Mucosa of descending colon (tissue), 3 donors: ENCODE measurements at regions not wholly inside any gene's neighbourhood (a gene's known extent, or its start where the extent isn't known, plus 50 kb on each side); places are given as distances from the start of the nearest gene placed in this dataset.

Source experiments
- ATAC-seq: fragments of 200-7000 bp; cut with Tn5 transposase; one replicate; pipeline ENCODE4 v1.9.1; 2020; ENCODE audit warnings: mild to moderate bottlenecking, moderate library complexity
- DNase-seq, 3 donors: peaks; one replicate each; pipeline ENCODE4 v3.0.0-alpha.2; 2020
- H3K36me3 ChIP-seq: fragments of 200-600 bp; one replicate; pipeline ENCODE4 v1.8.0; 2021; ENCODE audit warnings: low read depth, mild to moderate bottlenecking
- H3K4me1 ChIP-seq: fragments of 200-600 bp; one replicate; pipeline ENCODE4 v1.8.0; 2021; ENCODE audit warnings: low read depth, mild to moderate bottlenecking
- H3K4me3 ChIP-seq: fragments of 200-600 bp; one replicate; pipeline ENCODE4 v1.8.0; 2021; ENCODE audit warnings: mild to moderate bottlenecking
- H3K9me3 ChIP-seq: fragments of 200-600 bp; one replicate; pipeline ENCODE4 v1.8.0; 2021; ENCODE audit warnings: mild to moderate bottlenecking
- intact Hi-C, 2 donors: fragments of 100-400 bp; cut with DNase I in 1 of 2; cut with micrococcal nuclease in 1 of 2; formaldehyde crosslinking; loops; one replicate each; pipeline versions ENCODE4 v1.11.0 to v1.11.1; 2022; cut with DNase I, micrococcal nuclease
- TF ChIP-seq, protein P1 (sequence below): fragments of 200-600 bp; IDR thresholded peaks from one replicate; pipeline ENCODE4 v1.8.0; 2022; ENCODE audit warnings: antibody characterized with exemption, mild to moderate bottlenecking
- donor health status: DM: no; HTN: no; CAD: no; lungs with moderate emphysema.
- donor health status: DM: no; HTN: no; CAD: no.
- donor health status: DM: no; HTN: yes; CAD: no.

DNA sequence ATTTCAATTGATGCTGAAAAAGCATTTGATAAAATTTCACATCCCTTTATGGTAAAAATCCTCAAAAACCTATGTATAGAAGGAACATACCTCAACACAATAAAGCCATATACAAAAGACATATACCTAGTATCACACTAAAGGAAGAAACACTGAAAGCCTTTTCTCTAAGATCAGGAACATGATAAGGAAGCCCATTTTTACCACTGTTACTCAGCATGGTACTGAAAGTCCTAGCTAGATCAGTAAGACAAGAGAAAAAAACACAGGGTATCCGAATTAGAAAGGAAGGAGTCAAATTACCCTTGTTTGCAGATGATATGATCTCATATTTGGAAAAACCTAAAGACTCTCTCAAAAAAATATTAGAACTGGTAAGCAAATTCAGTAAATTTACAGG lies 350.2 kb upstream of the PDE4D start:
- TF ChIP-seq, protein P1, sequence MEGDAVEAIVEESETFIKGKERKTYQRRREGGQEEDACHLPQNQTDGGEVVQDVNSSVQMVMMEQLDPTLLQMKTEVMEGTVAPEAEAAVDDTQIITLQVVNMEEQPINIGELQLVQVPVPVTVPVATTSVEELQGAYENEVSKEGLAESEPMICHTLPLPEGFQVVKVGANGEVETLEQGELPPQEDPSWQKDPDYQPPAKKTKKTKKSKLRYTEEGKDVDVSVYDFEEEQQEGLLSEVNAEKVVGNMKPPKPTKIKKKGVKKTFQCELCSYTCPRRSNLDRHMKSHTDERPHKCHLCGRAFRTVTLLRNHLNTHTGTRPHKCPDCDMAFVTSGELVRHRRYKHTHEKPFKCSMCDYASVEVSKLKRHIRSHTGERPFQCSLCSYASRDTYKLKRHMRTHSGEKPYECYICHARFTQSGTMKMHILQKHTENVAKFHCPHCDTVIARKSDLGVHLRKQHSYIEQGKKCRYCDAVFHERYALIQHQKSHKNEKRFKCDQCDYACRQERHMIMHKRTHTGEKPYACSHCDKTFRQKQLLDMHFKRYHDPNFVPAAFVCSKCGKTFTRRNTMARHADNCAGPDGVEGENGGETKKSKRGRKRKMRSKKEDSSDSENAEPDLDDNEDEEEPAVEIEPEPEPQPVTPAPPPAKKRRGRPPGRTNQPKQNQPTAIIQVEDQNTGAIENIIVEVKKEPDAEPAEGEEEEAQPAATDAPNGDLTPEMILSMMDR, result no peak
- H3K36me3 ChIP-seq, result no peaks in the 10 kb centered on the region
- H3K4me3 ChIP-seq, result no peak overlapping the region
- ATAC-seq (no peak), DNase-seq (no peak)
- intact Hi-C loops, result no loop called here
- H3K9me3 ChIP-seq, result no peaks in the 10 kb centered on the region
- no peaks in the 10 kb centered on the region for H3K4me1 ChIP-seq

DNA sequence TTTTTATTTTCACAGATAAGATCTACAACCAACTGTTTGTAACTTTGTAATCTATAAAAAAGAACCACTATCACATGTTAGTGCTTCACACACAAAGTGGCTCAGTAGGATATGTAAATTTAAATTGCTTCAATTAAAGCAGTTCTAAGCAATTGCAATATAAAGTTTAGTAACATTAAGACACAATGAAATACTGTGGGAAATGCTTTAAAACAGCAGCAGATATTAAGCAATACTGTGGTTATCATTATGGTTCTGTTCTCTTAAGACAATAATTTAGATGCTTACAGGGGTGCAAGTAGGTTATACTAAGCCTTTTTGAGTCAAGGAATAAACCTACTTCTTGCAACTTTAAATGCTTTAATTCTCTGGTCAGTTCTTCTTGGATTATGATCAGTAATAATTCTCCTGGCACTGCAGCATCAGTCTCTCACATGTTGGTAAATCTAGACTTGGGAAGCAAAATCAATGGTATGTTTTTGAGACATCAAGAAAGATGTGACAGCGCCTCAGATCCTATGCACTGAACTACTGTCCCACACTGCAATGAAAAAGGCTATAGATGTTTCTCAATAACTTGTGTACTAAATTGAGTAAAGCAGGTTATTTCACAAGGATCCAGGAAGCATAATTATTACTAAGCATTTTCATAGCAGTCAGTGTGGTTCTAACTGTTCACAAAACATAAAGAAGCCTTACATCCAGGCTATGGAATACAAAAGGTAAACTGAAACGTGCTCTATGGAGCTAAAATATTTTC lies 338.7 kb upstream of the PDE4D start:
- H3K36me3 ChIP-seq, result no peaks in the 10 kb centered on the region
- no peak for ATAC-seq
- intact Hi-C loops, result no loop called here

DNA sequence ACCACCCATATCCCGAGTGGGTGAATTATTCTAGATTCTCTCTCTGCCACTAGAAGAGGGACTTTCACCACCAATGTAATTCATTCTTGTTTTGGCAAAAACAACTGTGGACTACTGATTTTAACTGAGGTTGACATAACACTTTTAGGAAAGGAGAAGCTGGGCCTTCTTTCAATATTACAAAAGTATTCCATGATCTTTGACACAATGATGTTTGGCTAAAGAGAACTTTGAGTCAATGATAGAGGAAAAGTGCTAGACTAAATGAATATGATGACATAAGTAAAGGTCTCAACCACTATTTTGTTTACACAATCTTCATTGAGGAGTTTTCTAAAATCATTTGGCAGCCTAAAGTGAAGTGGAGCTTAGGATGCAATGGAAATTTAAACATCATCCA lies 336.9 kb upstream of the PDE4D start:
- no peaks in the 10 kb centered on the region for H3K36me3 ChIP-seq
- TF ChIP-seq, protein P1, result no peak
- no peak overlapping the region for H3K4me3 ChIP-seq
- ATAC-seq (no peak), DNase-seq (no peak)
- no peaks in the 10 kb centered on the region for H3K9me3 ChIP-seq
- no peaks in the 10 kb centered on the region for H3K4me1 ChIP-seq
- intact Hi-C loops, result no loop called here

More for the DNA sequence above, 338.7 kb upstream of the PDE4D start:
- TF ChIP-seq, protein P1, result no peak
- DNase-seq, result no peak
- Histone ChIP-seq H3K4me3 (no peak overlapping the region), H3K4me1 (no peaks in the 10 kb centered on the region), H3K9me3 (no peaks in the 10 kb centered on the region)

DNA sequence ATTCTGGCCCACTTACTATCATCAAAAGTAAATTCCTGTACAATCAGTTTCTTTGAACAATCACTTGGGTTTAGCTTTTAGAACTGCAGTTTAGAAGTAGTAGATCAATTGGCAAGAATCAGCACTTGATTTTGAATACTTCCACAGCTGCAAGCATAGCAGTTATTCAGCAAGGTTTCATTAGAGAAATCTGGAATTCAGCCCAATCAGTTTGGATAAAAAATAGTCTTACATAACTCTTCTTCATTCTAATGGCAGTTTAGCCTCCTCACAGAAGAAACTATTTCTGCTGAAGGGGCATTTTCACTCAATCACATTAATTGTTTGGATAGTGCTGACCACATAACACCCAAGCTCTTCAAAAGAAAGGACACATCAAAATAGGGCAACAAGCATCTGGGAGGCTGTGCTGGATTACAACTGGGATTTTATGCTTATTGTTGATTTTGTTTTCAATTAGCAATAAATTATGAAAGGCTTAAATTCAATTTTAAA lies 336.2 kb upstream of the PDE4D start:
- TF ChIP-seq, protein P1, result no peak
- ATAC-seq (no peak), DNase-seq (no peak)
- intact Hi-C loops, result no loop called here
- H3K9me3 ChIP-seq, result no peaks in the 10 kb centered on the region
- no peak overlapping the region for H3K4me3 ChIP-seq
- no peaks in the 10 kb centered on the region for H3K36me3 ChIP-seq
- H3K4me1 ChIP-seq, result no peaks in the 10 kb centered on the region

DNA sequence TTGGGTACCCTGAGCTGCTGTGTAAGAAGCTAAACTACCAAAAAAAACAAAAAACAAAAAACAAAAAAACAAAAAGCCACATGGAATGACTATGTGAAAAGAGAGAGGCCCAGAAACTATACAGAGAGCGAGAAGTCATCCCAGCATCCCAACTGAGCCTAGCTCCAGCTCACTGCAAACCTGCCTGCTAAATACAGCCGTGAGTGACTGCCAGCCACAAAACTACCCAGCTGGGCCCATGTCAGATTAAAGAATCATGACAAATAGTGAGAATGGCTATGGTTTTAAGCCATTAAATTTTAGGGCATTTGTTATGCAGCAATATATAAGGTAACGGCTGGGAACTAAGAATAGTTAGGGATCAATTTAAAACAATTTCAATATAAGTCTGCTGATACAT lies 335.1 kb upstream of the PDE4D start:
- Histone ChIP-seq H3K9me3 (no peaks in the 10 kb centered on the region), H3K4me1 (no peaks in the 10 kb centered on the region), H3K36me3 (no peaks in the 10 kb centered on the region), H3K4me3 (no peak overlapping the region)
- intact Hi-C loops, result no loop called here
- DNase-seq (no peak), ATAC-seq (no peak)
- TF ChIP-seq, protein P1, result no peak
